ENCODE measurements at regions not wholly inside any gene's neighbourhood (a gene's known extent, or its start where the extent isn't known, plus 50 kb on each side); places are given as distances from the start of the nearest gene placed in this dataset.

- Mint-ChIP-seq H3K4me1 (no peaks in the 10 kb centered on the region), H3K4me3 (no peak overlapping the region), H3K36me3 (ENCODE audit: low read depth) (no peaks in the 10 kb centered on the region), H3K27me3 (peaks cover 18% of the 10 kb centered on the region), H3K27ac (no peak overlapping the region), H3K9me3 (ENCODE audit: low read depth) (no peaks in the 10 kb centered on the region)
- ChIA-PET POLR2A (no interaction called here), CTCF (interaction anchor here (0.7 to 0.9 kb wide), 2 partner anchors 10 to 89 kb away, joined by 3 read pairs; no protein-coding TSS in a partner anchor)
- DNase-seq (no peak), ATAC-seq (no peak)
- intact Hi-C loops (cut with DNase I, micrococcal nuclease): no loop called here
Measured at GRCh38 chr15:35686347-35686746, 140.4 kb upstream of the DPH6 start.

DNA sequence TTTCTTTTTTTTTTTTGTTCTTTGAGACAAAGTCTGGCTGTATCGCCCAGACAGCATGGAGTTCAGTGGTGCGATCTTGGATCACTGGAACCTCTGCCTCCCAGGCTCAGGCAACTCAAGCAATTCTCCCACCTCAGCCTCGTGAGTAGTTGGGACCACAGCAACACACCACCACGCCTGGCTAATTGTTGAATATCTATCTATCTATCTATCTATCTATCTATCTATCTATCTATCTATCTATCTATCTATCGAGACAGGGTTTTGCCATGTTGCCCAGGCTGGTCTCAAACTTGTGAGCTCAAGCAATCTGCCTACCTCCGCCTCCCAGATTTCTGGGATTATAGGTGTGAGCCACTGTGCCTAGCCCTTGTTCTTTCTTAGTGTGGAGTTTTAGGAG is 143.3 kb upstream of the DPH6 start:
- H3K9me3 Mint-ChIP-seq (ENCODE audit: low read depth): no peaks in the 10 kb centered on the region
- no peak for DNase-seq
- H3K36me3 Mint-ChIP-seq (ENCODE audit: low read depth): no peaks in the 10 kb centered on the region
- no peak overlapping the region for H3K27ac Mint-ChIP-seq
- POLR2A ChIA-PET: no interaction called here
- H3K27me3 Mint-ChIP-seq: peaks cover 19% of the 10 kb centered on the region
- no peak overlapping the region for H3K4me3 Mint-ChIP-seq
- no peaks in the 10 kb centered on the region for H3K4me1 Mint-ChIP-seq
- CTCF ChIA-PET: no interaction called here
- intact Hi-C loops (cut with DNase I, micrococcal nuclease): no loop called here
- no peak for ATAC-seq

DNA sequence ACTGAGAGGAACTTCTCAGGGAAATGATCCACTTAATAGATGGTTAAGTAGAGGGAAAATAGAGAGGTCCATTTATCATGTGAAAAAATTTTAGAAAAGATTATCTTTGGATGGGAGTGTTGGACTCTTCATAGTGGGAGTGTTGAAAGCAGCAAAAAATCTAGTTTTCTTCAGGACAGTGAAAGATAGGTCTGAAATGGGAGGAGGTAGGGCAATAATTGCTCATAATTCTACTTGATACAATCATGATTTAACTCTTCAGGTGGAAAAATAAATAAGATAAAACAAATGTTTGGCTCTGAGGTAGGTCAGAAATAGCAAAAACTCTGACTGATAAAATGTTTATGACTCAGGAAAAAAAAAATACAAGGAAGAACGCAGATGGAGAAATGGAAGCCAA is 144.1 kb upstream of the DPH6 start:
- ATAC-seq: no peak
- POLR2A ChIA-PET: no interaction called here
- no peak for DNase-seq
- Mint-ChIP-seq H3K36me3 (ENCODE audit: low read depth) (no peaks in the 10 kb centered on the region), H3K4me1 (no peaks in the 10 kb centered on the region), H3K27me3 (peaks cover 14% of the 10 kb centered on the region), H3K27ac (no peak overlapping the region), H3K4me3 (no peak overlapping the region), H3K9me3 (ENCODE audit: low read depth) (no peaks in the 10 kb centered on the region)
- intact Hi-C loops (cut with DNase I, micrococcal nuclease): no loop called here
- CTCF ChIA-PET: no interaction called here

GRCh38 chr15:35690698-35691116 is 144.7 kb upstream of the DPH6 start:
- DNase-seq (no peak), ATAC-seq (no peak)
- Mint-ChIP-seq H3K4me1 (no peaks in the 10 kb centered on the region), H3K9me3 (ENCODE audit: low read depth) (no peaks in the 10 kb centered on the region), H3K27ac (no peak overlapping the region), H3K4me3 (no peak overlapping the region), H3K27me3 (peaks cover 14% of the 10 kb centered on the region), H3K36me3 (ENCODE audit: low read depth) (no peaks in the 10 kb centered on the region)
- CTCF ChIA-PET: no interaction called here
- intact Hi-C loops (cut with DNase I, micrococcal nuclease): no loop called here
- POLR2A ChIA-PET: no interaction called here

DNA sequence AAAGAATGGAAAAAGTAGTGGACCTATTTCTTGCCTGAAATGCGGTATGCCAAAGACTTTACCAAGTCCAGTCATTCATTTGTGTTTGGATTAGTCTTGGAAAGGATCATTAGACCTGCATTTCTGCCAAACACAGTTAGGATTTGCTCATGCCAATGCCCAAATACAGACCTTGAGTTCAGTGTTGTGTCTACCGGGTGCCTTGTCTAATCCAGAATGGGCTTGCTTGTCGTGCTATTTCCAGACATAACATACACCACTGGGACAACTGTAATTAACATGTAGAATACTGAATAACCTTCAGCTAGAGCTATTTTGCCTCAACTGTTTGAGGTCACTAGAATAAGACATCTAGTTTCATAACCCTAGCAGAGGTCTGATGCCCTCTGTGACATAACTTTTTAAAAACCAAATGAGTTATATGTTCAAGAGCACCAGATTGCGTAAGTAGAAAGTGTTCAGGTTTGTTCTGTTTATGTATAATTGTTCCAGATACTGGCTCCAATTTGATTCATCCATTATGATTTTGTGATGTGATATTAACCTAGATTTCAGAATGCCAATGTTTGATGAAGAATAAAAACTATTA is 145.3 kb upstream of the DPH6 start:
- Mint-ChIP-seq H3K27me3 (peaks cover 14% of the 10 kb centered on the region), H3K9me3 (ENCODE audit: low read depth) (no peaks in the 10 kb centered on the region), H3K4me3 (no peak overlapping the region), H3K4me1 (no peaks in the 10 kb centered on the region), H3K27ac (no peak overlapping the region), H3K36me3 (ENCODE audit: low read depth) (no peaks in the 10 kb centered on the region)
- ATAC-seq (no peak), DNase-seq (no peak)
- intact Hi-C loops (cut with DNase I, micrococcal nuclease): no loop called here
- CTCF ChIA-PET: no interaction called here
- POLR2A ChIA-PET: no interaction called here

GRCh38 chr15:35691891-35692867 is 146.2 kb upstream of the DPH6 start:
- H3K27ac Mint-ChIP-seq: no peak overlapping the region
- intact Hi-C loops (cut with DNase I, micrococcal nuclease): no loop called here
- no peaks in the 10 kb centered on the region for H3K4me1 Mint-ChIP-seq
- ChIA-PET CTCF (no interaction called here), POLR2A (no interaction called here)
- ATAC-seq (no peak), DNase-seq (no peak)
- H3K27me3 Mint-ChIP-seq: peaks cover 11% of the 10 kb centered on the region
- H3K4me3 Mint-ChIP-seq: no peak overlapping the region
- H3K9me3 Mint-ChIP-seq (ENCODE audit: low read depth): no peaks in the 10 kb centered on the region
- no peaks in the 10 kb centered on the region for H3K36me3 Mint-ChIP-seq (ENCODE audit: low read depth)

- H3K4me3 Mint-ChIP-seq: no peak overlapping the region
- DNase-seq (no peak), ATAC-seq (no peak)
- CTCF ChIA-PET: no interaction called here
- no peaks in the 10 kb centered on the region for H3K4me1 Mint-ChIP-seq
- no peaks in the 10 kb centered on the region for H3K36me3 Mint-ChIP-seq (ENCODE audit: low read depth)
- POLR2A ChIA-PET: no interaction called here
- H3K27ac Mint-ChIP-seq: no peak overlapping the region
- intact Hi-C loops (cut with DNase I, micrococcal nuclease): no loop called here
- H3K9me3 Mint-ChIP-seq (ENCODE audit: low read depth): no peaks in the 10 kb centered on the region
- H3K27me3 Mint-ChIP-seq: peaks cover 11% of the 10 kb centered on the region
Measured at GRCh38 chr15:35693286-35693685, 147.3 kb upstream of the DPH6 start.

DNA sequence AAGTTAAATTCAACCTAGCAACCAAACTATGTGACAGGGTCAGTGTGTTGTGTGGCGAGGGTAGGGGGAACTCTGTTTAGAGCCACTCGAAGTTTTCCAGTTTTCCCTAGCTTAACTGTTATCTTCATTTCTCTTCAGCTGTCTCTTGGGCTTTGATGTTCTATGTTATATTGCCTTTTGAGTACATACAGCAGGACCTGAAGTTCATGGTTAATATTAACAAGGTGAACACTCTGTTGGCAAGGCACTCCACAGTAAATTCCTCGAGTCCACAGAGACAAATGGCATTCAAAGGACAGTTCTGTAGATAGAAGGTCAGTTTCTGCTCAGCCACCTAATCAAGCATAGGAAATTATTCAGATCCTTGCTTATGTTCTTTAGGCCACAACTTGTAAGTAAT is 147.9 kb upstream of the DPH6 start:
- ATAC-seq (no peak), DNase-seq (no peak)
- Mint-ChIP-seq H3K27me3 (peaks cover 13% of the 10 kb centered on the region), H3K4me3 (no peak overlapping the region), H3K36me3 (ENCODE audit: low read depth) (no peaks in the 10 kb centered on the region), H3K9me3 (ENCODE audit: low read depth) (no peaks in the 10 kb centered on the region), H3K27ac (no peak overlapping the region), H3K4me1 (no peaks in the 10 kb centered on the region)
- CTCF ChIA-PET: no interaction called here
- POLR2A ChIA-PET: no interaction called here
- intact Hi-C loops (cut with DNase I, micrococcal nuclease): no loop called here

DNA sequence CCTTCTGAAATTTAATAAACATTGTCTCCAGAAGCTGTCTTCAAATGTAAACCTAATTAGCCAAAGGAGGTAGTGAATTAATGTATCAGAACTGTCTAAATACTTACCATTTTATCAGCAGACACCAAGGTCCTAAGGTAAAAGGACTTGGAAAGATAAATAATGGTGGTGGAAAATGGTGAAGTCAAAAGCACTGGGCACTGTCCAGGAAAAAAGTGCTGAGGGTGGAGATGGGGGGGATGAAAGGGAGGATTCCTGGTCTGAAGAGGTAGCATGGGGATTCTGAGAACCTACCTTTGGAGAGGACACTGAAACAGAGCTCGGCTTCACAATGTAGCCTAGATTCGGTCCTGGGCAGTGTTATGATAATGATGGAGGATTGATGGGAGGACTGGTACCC is 149.0 kb upstream of the DPH6 start:
- CTCF ChIA-PET: no interaction called here

GRCh38 chr15:35696767-35697231 is 150.8 kb upstream of the DPH6 start:
- no peaks in the 10 kb centered on the region for H3K4me1 Mint-ChIP-seq
- no peaks in the 10 kb centered on the region for H3K9me3 Mint-ChIP-seq (ENCODE audit: low read depth)
- no peak for DNase-seq
- peaks cover 7% of the 10 kb centered on the region for H3K27me3 Mint-ChIP-seq
- no peak for ATAC-seq
- ChIA-PET POLR2A (no interaction called here), CTCF (interaction anchor here (1.5 kb wide), 1 partner anchor 55 kb away, joined by 4 read pairs; no protein-coding TSS in a partner anchor)
- H3K36me3 Mint-ChIP-seq (ENCODE audit: low read depth): no peaks in the 10 kb centered on the region
- H3K4me3 Mint-ChIP-seq: no peak overlapping the region
- intact Hi-C loops (cut with DNase I, micrococcal nuclease): no loop called here
- no peak overlapping the region for H3K27ac Mint-ChIP-seq

More for the DNA sequence above, 149.0 kb upstream of the DPH6 start:
- Mint-ChIP-seq H3K27me3 (peaks cover 10% of the 10 kb centered on the region), H3K27ac (no peak overlapping the region), H3K36me3 (ENCODE audit: low read depth) (no peaks in the 10 kb centered on the region), H3K4me1 (no peaks in the 10 kb centered on the region), H3K9me3 (ENCODE audit: low read depth) (no peaks in the 10 kb centered on the region), H3K4me3 (no peak overlapping the region)
- POLR2A ChIA-PET: no interaction called here
- intact Hi-C loops (cut with DNase I, micrococcal nuclease): no loop called here
- ATAC-seq (no peak), DNase-seq (no peak)

GRCh38 chr15:35697549-35698299 is 151.8 kb upstream of the DPH6 start:
- POLR2A ChIA-PET: no interaction called here
- no peaks in the 10 kb centered on the region for H3K9me3 Mint-ChIP-seq (ENCODE audit: low read depth)
- no peaks in the 10 kb centered on the region for H3K4me1 Mint-ChIP-seq
- no peak overlapping the region for H3K27ac Mint-ChIP-seq
- CTCF ChIA-PET: interaction anchor here (1.5 kb wide), 1 partner anchor 54 kb away, joined by 4 read pairs; no protein-coding TSS in a partner anchor
- DNase-seq (no peak), ATAC-seq (no peak)
- intact Hi-C loops (cut with DNase I, micrococcal nuclease): no loop called here
- no peaks in the 10 kb centered on the region for H3K36me3 Mint-ChIP-seq (ENCODE audit: low read depth)
- no peak overlapping the region for H3K4me3 Mint-ChIP-seq
- H3K27me3 Mint-ChIP-seq: peaks cover 7% of the 10 kb centered on the region

GRCh38 chr15:35698331-35698730 is 152.4 kb upstream of the DPH6 start:
- Mint-ChIP-seq H3K4me1 (no peaks in the 10 kb centered on the region), H3K36me3 (ENCODE audit: low read depth) (no peaks in the 10 kb centered on the region), H3K27ac (no peak overlapping the region), H3K4me3 (no peak overlapping the region), H3K27me3 (peaks cover 5% of the 10 kb centered on the region), H3K9me3 (ENCODE audit: low read depth) (no peaks in the 10 kb centered on the region)
- no peak for ATAC-seq
- no peak for DNase-seq
- intact Hi-C loops (cut with DNase I, micrococcal nuclease): no loop called here
- ChIA-PET POLR2A (no interaction called here), CTCF (no interaction called here)

Measured in activated CD4-positive, alpha-beta T cell treated with anti-CD3 and anti-CD28 coated beads for 36 hours (primary cell).